GM18508 (cell line): ENCODE measurements at regions not wholly inside any gene's neighbourhood (a gene's known extent, or its start where the extent isn't known, plus 50 kb on each side); places are given as distances from the start of the nearest gene placed in this dataset.

Source experiments
- ATAC-seq: cut with Tn5 transposase; IDR thresholded peaks from one replicate; pipeline ENCODE4 v1.9.1; 2021; ENCODE audit warnings: moderate number of reproducible peaks; ENCODE audit not compliant: insufficient read depth, unreplicated experiment

DNA sequence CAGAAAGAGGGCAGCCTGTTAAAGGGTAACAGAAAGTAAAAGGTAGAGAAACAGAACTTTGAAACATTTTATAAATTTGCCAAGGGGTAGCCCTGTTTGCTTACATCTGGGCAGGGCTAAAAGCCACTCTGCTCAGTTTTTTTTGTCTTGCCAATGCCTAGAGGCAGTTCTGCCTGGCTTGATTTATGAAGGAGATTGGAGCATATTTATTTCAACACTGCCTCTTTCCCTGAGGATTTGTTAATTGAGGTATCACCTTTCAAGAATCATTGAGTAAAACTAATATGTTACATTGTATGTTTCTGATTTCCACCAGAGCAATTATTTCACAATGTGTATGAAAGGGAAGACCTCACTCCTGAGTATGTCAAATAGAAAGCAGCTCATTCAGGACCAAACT is 160.8 kb downstream of the GXYLT1 start:
- no peak for ATAC-seq

DNA sequence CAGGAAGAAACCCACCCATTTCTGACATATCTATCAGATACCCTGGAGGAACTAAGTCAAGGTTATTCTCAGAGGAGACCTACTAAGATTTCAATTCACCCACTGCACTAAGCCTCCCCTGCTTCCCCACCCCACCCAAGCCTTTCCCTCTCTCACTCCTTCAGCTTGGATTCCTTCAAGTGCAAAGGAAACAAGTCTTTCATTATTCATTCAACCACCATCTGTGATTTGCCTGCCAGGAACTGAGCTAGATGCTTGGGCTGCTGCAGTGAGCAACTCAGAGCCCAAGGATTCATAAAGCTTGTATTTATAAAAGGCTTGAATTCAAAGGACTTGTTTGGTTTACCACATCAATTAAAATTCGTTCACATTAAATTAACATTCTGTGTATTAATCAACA is 161.3 kb downstream of the GXYLT1 start:
- no peak for ATAC-seq

GRCh38 chr12:41981758-41982157 is 162.9 kb downstream of the GXYLT1 start:
- no peak for ATAC-seq

GRCh38 chr12:41981013-41981412 is 163.7 kb downstream of the GXYLT1 start:
- no peak for ATAC-seq

- no peak for ATAC-seq
Measured at GRCh38 chr12:41980390-41980789, 164.3 kb downstream of the GXYLT1 start.

DNA sequence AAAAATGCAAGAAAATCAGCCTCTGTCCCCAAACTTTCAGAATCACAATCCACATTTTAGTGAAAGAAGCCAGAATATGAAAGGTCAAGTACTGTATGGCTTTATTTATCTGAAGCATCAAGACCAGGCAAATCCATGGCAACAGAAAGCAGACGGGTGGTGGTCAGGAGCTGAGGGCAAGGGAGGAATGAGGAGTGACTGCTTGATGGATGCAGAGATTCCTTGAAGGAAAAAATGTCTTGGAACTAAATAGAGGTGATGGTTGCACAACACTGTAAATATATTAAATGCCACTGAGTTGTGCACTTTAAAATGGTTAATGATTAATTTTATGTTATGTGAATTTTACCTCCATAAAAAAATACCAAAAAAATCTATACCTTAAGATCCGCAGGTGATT is 165.1 kb downstream of the GXYLT1 start:
- ATAC-seq, result no peak

GRCh38 chr12:41972598-41972997 is 172.1 kb downstream of the GXYLT1 start:
- ATAC-seq, result no peak

GRCh38 chr12:41972196-41972595 is 172.5 kb downstream of the GXYLT1 start:
- ATAC-seq, result no peak

GRCh38 chr12:41970744-41971143 is 173.9 kb downstream of the GXYLT1 start:
- ATAC-seq, result no peak

- no peak for ATAC-seq
Measured at GRCh38 chr12:41968599-41968998, 176.1 kb downstream of the GXYLT1 start.

GRCh38 chr12:41967668-41968500 is 176.8 kb downstream of the GXYLT1 start:
- no peak for ATAC-seq

GRCh38 chr12:41966916-41967315 is 177.8 kb downstream of the GXYLT1 start:
- no peak for ATAC-seq

GRCh38 chr12:41966001-41966400 is 178.7 kb downstream of the GXYLT1 start:
- no peak for ATAC-seq

- ATAC-seq, result no peak
Measured at GRCh38 chr12:41963398-41963797, 181.3 kb downstream of the GXYLT1 start.

DNA sequence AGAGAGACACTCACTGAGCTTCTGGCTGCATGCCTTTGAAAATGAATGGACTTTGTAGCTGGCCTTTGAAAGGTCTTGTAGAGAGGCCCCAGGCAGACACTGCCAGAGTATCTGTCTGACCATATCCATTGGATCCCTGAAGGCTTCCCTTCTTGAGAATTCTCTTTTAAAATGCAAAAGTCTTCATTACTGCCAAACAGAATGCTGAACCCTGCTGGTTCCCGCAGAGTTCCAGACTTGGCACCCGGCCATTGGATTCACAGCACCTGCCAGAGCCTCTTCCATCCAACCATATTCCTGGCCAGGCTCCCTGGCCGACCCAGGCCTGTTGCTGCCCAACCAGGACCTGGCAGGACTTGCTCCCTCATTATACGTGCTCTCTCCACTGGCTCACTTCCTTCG is 182.5 kb downstream of the GXYLT1 start:
- no peak for ATAC-seq

- no peak for ATAC-seq
Measured at GRCh38 chr12:41959271-41959670, 185.4 kb downstream of the GXYLT1 start.

GRCh38 chr12:41956353-41956752 is 188.3 kb downstream of the GXYLT1 start:
- ATAC-seq, result no peak

DNA sequence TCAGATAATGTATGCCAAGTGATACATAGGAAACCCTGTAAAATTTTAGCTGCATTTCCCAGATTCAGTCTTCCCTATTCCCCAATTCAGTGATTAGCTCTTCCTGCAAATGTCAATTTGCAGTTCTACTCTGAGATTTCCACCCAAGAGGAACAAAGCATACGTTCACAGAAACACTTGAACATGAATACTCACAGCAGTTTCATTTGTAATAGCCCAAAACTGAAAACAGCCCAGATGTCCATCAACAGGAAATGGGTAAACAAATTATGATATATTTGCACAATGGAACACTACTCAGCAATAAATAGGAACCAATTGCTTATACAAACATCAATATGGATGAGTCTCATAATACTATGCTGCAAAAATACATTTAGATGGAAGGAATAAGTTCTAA is 194.2 kb downstream of the GXYLT1 start:
- no peak for ATAC-seq

DNA sequence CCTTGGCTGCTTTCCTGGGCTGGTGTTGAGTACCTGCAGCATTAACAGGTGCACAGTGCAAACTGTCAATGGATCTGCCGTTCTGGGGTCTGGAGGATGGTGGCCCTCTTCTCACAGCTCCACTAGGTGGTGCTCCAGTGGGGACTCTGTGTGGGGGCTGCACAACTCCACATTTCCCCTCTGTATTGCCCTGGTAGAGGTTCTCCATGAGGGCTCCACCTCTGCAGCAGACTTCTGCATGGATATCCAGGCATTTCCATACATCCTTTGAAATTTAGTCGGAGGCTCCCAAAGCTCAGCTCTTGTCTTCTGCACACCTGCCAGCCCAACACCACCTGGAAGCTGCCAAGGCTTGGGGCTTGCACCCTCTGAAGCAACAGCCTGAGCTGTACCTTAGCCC is 198.6 kb downstream of the GXYLT1 start:
- no peak for ATAC-seq

- ATAC-seq, result no peak
Measured at GRCh38 chr12:41944216-41944615, 200.5 kb downstream of the GXYLT1 start.

GRCh38 chr12:41943671-41944070 is 201.0 kb downstream of the GXYLT1 start:
- ATAC-seq, result no peak

GRCh38 chr12:41942354-41942753 is 202.3 kb downstream of the GXYLT1 start:
- ATAC-seq, result no peak
